ENCODE measurements at regions not wholly inside any gene's neighbourhood (a gene's known extent, or its start where the extent isn't known, plus 50 kb on each side); places are given as distances from the start of the nearest gene placed in this dataset.

- TF ChIP-seq, protein P1, sequence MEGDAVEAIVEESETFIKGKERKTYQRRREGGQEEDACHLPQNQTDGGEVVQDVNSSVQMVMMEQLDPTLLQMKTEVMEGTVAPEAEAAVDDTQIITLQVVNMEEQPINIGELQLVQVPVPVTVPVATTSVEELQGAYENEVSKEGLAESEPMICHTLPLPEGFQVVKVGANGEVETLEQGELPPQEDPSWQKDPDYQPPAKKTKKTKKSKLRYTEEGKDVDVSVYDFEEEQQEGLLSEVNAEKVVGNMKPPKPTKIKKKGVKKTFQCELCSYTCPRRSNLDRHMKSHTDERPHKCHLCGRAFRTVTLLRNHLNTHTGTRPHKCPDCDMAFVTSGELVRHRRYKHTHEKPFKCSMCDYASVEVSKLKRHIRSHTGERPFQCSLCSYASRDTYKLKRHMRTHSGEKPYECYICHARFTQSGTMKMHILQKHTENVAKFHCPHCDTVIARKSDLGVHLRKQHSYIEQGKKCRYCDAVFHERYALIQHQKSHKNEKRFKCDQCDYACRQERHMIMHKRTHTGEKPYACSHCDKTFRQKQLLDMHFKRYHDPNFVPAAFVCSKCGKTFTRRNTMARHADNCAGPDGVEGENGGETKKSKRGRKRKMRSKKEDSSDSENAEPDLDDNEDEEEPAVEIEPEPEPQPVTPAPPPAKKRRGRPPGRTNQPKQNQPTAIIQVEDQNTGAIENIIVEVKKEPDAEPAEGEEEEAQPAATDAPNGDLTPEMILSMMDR (IDR thresholded peaks at IDR 0.05; ENCODE audit: low read depth, low read length) = peak; percentile 75
- DNase-seq (ENCODE audit: extremely low read depth, low read depth) = no peak
Measured at GRCh38 chr12:59087077-59087673, 166.9 kb upstream of the LRIG3 start.

- DNase-seq (ENCODE audit: extremely low read depth, low read depth) = no peak
- TF ChIP-seq, protein P1 (IDR thresholded peaks at IDR 0.05; ENCODE audit: low read depth, low read length) = no peak
Measured at GRCh38 chr12:59086126-59086525, 165.8 kb upstream of the LRIG3 start.

- DNase-seq (ENCODE audit: extremely low read depth, low read depth) = no peak
- TF ChIP-seq, protein P1 (IDR thresholded peaks at IDR 0.05; ENCODE audit: low read depth, low read length) = no peak
Measured at GRCh38 chr12:59085690-59086089, 165.4 kb upstream of the LRIG3 start.

DNA sequence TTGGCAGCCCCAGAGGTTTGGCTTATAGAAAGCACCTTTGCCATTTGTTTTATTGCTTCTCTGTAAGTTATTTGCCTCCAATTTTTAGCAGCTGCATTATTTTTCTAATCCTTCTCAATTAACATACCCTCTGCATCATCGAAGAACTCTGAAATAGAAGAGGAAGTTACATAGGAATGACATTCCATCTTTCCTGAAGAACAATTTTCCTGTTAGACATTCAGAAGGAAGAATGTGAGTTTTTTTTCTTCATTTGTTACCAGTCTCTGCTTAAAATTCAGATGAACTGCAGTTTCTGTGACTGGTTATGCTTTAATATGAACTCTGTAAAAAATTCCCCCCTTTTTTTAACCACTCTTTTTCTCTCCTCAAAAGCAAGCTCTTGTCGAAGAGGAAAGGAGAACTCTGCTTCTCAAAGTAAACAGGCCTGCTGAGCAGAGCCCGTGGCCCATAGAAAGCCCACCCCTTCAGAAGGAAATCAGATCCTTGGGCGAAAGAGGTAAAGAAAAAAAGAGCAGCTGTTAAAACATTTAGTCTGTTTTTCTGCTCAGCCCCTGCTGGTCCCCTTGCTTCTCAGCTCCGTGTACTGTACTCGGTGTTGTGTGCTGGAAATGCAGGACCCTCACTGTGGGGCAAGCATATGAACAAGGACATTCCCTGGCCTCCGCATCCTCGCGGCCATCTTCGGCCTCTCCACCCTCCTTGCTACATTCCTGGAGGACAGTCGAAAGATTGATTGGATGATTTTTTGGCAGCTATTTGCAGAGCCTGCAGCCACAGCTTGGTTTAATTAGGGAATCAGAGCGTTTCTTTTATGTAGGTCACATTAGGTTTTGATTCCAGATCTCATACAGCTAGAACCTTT is 164.4 kb upstream of the LRIG3 start:
- DNase-seq (ENCODE audit: extremely low read depth, low read depth) = peak; percentile 42
- TF ChIP-seq, protein P1 (IDR thresholded peaks at IDR 0.05; ENCODE audit: low read depth, low read length) = peak; percentile 19; the same call in 1 of the 2 replicates

DNA sequence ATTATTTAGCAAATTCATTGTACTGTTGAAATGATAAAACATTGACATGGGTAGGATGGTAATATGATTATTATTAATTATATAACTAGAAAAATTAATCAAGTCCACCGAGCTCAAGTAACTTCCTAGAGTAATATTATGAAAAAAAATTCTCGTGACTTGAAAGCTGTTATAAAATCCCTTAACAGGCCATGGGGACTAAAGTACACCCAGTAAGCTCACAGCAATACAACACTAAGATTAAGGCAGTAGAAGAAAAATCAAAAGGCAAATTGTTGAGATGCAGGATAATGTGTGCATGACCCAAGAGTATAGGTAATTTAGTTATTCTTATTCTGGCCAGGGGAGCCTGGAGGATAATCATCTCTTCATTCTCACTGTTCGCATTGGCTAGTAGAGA is 162.6 kb upstream of the LRIG3 start:
- no peak for DNase-seq (ENCODE audit: extremely low read depth, low read depth)
- TF ChIP-seq, protein P1 (IDR thresholded peaks at IDR 0.05; ENCODE audit: low read depth, low read length) = no peak

- no peak for DNase-seq (ENCODE audit: extremely low read depth, low read depth)
- TF ChIP-seq, protein P1 (IDR thresholded peaks at IDR 0.05; ENCODE audit: low read depth, low read length) = no peak
Measured at GRCh38 chr12:59080101-59080500, 159.8 kb upstream of the LRIG3 start.

DNA sequence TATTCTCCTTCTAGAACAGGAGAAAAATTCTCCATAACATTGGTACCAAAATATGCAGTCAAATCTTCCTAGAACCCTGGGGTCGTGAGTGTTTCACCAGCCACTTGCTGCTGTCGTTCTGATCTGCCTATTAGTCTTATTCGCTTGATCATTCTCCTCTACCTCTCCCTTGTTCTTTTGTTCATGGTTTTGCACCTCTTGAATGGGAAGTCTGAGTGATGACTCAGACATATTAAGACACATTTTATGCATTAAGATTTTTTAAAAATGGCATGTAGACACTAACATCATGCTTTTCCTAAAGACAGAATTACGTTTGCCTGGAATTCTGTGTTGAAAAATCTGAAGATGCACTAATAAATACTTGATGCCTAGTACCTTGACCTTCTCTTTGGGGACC is 159.2 kb upstream of the LRIG3 start:
- DNase-seq (ENCODE audit: extremely low read depth, low read depth) = no peak
- TF ChIP-seq, protein P1 (IDR thresholded peaks at IDR 0.05; ENCODE audit: low read depth, low read length) = no peak
